ENCODE measurements at regions not wholly inside any gene's neighbourhood (a gene's known extent, or its start where the extent isn't known, plus 50 kb on each side); places are given as distances from the start of the nearest gene placed in this dataset.

GRCh38 chr2:12096051-12096787, 349.8 kb downstream of the LPIN1 start:
- TF ChIP-seq, protein P1, sequence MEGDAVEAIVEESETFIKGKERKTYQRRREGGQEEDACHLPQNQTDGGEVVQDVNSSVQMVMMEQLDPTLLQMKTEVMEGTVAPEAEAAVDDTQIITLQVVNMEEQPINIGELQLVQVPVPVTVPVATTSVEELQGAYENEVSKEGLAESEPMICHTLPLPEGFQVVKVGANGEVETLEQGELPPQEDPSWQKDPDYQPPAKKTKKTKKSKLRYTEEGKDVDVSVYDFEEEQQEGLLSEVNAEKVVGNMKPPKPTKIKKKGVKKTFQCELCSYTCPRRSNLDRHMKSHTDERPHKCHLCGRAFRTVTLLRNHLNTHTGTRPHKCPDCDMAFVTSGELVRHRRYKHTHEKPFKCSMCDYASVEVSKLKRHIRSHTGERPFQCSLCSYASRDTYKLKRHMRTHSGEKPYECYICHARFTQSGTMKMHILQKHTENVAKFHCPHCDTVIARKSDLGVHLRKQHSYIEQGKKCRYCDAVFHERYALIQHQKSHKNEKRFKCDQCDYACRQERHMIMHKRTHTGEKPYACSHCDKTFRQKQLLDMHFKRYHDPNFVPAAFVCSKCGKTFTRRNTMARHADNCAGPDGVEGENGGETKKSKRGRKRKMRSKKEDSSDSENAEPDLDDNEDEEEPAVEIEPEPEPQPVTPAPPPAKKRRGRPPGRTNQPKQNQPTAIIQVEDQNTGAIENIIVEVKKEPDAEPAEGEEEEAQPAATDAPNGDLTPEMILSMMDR (IDR thresholded peaks at IDR 0.05): no peak
- TF ChIP-seq POLR2A (IDR thresholded peaks at IDR 0.05): no peak

Measured in right lobe of liver (tissue), 4 donors.